Nucleus accumbens (tissue), 56 donors: ENCODE measurements at regions not wholly inside any gene's neighbourhood (a gene's known extent, or its start where the extent isn't known, plus 50 kb on each side); places are given as distances from the start of the nearest gene placed in this dataset.
"Not testable (repeated sequence)": the region's sequence is repeated elsewhere in the genome, so short reads cannot be mapped to it uniquely, and the experiment has no call there.

Source experiments
- DNase-seq, 56 donors: peaks; one replicate each; lab custom pipeline; 2025; lab: John Stamatoyannopoulos, UW

- DNase-seq: no peak
Observed at GRCh38 chr15:45863881-45864580, 229.2 kb downstream of the SQOR start.

DNA sequence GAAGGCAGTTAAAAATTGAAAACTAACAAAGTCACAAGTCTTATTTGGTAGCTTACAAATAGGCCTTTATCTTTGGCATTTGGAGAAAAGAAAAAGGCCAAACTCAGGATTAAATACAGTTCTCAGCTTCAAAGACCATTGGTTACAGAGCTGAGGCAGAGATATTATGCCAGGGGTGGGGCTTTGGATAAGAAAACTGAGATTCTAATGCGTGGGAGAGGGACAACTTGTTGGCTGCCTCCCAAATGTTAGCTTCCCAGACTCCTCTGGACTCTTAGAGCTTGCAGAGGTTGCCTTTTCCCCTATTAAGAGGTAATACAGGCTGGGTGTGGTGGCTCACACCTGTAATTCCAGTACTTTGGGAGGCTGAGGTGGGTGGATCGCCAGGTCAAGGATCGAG, 231.8 kb downstream of the SQOR start:
- no peak for DNase-seq

- no peak for DNase-seq
Observed at GRCh38 chr15:45867281-45867680, 232.5 kb downstream of the SQOR start.

- no peak for DNase-seq
Observed at GRCh38 chr15:45868109-45868691, 233.4 kb downstream of the SQOR start.

DNA sequence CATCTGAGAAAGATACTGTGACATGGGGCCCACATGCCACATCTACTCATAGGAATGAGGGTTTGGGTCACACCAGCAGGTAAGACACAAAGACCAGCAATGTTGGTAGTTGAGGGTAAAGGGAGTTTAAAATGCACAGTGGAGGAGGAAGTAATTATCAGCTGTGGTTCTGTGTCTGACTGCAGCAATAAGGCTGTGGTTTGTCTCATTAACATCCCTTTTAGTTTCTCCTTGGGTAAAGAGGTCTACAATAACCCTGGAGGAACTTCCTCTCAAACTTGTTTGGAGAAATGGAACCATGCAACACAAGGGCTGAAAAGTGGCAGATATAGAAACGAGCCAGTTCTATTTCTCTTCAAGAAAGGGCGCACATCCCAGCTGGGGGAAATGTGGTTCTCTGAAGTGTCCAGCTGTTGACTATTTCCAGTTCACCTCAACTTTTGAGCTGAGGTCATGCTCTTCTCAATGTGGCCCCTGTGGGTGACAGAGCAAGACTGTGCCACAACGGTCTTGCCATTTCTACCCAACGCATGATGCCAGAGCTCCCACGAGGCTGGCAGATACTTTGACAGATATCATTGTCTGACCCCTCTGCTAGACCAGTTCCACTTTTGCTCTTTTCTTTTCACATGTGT, 234.3 kb downstream of the SQOR start:
- no peak for DNase-seq

DNA sequence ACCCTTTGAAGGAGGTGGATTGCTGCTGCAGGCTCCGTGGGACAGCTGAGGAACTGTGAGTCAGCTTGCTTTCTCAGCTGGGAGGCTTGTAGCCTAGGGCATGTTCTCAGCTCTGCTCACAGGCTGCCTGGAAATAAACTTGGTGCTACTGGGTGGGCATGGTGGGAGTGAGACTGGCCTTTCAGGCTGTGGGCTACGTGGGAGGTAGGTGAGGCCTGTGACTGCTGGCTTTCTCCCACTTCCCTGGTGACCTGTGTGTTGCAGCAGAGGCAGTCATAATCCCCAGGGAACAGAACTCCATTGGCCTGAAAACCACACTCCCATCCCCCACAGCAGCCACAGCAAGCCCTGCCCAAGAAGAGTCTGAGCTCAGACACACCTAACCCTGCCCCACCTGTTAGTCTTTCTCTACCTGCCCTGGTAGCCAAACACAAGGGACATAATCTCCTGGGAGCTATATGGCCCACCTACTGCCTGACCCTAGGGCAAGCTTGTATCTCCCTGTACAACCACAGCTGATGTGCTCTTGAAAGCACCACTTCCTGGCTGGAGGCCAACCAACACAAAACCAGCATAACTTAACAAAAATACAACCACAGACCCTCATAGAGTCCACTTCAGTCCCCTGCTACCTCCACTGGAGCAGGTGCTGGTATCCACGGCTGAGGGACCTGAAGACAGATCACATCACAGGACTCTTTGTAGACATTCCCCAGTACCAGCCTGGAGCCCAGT, 236.5 kb downstream of the SQOR start:
- DNase-seq: no peak

DNA sequence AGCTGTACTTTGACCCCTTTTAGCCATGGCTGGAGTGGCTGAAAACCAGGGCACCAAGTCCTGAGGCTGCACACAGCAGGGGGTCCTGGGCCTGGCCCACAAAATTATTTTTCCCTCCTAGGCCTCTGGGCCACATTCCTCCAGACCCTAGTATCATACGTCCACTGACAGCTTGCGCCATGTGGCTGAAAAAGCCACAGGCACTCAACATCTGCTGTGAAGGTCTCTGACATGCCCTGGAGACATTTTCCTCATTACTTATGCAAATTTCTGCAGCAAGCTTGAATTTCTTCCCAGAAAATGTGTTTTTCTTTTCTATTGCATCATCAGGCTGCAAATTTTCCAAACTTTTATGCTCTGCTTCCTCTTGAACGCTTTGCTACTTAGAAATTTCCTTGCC, 239.0 kb downstream of the SQOR start:
- no peak for DNase-seq

DNA sequence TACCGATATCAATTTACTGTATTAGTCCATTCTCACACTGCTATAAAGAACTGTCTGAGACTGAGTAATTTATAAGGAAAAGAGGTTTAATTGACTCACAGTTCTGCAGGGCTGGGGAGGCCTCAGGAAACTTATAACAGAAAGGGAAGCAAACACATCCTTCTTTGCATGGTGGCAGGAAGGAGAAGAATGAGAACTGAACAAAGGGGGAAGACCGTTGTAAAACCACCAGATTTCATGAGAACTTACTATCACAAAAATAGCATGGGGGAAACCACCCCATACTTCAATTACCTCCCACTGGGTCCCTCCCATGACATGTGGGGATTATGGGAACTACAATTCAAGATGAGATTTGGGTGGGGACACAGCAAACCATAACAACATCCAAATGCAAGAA, 239.7 kb downstream of the SQOR start:
- not testable (repeated sequence) for DNase-seq

DNA sequence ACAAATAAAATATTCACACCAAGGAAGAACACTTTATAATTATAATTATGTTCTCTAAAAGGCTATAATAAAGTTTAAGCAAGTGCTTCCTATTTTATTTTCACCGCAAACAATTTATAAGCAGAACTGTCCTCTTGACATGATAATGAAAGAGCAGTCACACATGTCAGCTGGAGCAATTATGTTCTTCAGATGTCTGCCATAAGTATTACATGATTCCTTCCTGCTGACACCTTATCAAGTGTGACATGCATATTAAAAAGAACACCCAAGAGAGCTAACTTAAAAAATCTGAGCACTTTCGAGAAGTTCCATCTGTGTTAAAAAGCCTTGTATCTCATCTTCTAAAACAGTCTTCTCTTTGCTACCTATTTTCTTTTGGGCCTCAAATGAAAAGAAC, 249.5 kb downstream of the SQOR start:
- peak in 1 of 56 donors; percentile 2 for DNase-seq

DNA sequence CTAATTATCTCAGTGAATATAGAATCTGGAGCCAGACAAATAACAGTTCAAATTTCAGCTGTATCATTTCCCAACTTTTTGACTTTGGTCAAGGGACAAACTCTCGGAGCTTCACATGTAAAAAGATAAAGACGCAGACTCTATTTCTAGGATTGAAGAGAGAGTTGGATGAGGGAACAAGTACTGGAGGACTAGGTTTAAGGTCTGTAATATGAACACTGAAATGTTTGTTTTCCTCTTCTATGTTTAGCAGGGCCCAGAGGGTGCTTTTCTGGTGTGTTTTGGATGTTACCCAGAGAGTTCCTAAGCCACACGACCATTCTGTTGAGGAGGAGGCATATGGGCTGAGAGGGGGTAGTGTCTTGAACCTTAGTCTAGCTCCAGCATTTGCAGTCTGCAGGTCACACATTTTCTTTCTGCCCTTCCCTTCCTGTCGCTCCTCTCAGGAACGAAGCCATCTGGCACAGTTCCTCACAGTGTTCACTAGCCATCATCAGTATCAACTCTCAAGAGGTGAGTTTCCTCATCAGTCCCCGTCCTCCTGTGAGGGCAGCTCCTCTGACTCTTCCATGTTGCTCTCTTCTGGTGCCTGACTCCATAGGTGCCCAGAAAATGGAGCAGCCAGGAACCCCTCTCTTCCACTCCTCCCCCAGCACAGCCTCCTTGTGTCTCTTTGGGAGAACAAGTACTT, 250.1 kb downstream of the SQOR start:
- no peak for DNase-seq

DNA sequence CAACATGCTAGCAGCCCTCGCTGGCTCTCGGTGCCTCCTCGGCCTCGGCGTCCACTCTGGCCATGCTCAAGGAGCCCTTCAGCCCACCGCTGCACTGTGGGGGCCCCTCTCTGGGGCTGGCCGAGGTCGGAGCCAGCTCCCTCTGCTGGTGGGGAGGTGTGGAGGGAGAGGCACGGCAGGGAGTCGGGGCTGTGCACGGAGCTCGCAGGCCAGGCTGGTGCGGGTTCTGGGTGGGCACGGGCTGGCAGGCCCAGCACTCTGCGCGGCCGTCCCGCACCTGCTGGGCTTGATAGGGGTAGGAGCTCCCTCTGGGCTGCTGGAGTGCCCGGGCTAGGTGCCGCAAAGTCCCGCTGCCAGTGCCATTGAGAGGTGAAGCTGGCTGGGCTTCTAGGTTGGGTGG, 251.0 kb downstream of the SQOR start:
- no peak for DNase-seq

GRCh38 chr15:45891766-45892165, 256.9 kb downstream of the SQOR start:
- no peak for DNase-seq

- DNase-seq: no peak
Observed at GRCh38 chr15:45892182-45892581, 257.4 kb downstream of the SQOR start.

GRCh38 chr15:45903283-45903682, 268.5 kb downstream of the SQOR start:
- DNase-seq: no peak

- DNase-seq: no peak
Observed at GRCh38 chr15:45904019-45904418, 269.2 kb downstream of the SQOR start.

DNA sequence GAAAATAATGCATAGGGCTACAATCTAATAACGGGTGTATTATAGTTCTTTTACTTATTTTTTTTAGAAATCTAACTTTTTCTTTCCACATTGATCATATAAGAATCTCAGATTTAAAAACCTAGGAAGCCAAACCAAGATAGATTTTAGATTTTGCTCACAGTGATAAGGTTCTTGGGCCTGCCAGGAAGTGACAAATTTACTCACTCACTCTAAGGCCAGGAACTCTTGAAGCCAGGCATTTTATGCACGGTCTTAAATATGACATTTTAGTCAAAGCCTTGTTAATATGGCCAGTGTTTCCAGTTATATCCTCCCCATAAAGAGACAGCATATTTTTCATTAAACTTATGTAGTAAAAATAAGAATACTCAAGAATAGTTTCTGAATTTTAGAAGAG, 271.4 kb downstream of the SQOR start:
- DNase-seq: no peak

GRCh38 chr15:45910671-45911070, 275.8 kb downstream of the SQOR start:
- no peak for DNase-seq

GRCh38 chr15:45913451-45913850, 278.6 kb downstream of the SQOR start:
- no peak for DNase-seq

- no peak for DNase-seq
Observed at GRCh38 chr15:45914425-45914824, 279.6 kb downstream of the SQOR start.

DNA sequence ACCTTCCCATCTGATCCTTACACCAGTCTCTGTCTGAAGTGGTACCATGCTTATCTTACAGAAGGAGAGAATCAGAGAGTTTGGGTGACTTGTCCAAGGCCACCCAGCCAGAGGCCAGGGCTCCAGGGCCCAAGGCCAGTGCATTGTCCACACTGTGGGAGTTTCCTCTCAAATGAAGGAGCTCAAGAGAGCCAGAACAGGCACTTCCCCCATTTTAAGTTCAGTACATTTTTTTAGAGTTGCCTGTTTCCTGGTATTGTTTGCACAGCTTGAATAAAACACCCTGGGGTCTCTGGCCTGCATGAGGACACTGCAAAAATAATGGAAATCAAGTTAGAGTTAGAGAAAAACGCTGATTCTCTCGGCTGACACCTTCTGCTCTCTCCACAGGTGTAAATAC, 284.0 kb downstream of the SQOR start:
- DNase-seq: no peak

DNA sequence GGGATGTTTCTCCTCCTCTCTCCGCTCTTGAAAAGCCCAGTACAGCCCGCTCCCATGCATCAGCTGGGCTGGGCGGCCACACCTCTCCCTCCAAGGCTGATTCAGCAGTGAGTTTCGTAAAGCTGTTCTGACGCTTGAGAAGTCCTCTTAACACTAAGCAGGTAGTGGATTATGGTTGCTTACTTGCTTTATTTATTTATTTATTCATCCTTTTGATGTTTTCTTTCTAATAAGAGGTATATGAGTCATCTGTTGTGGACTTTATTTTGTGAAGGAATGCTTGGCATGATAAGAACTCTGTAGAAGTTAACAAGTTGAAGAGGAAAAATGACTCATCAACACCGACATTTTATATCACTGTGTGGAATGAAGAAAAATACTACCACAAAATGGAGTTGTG, 285.0 kb downstream of the SQOR start:
- no peak for DNase-seq
